Islet of Langerhans (tissue), 1 donor: ENCODE measurements at regions not wholly inside any gene's neighbourhood (a gene's known extent, or its start where the extent isn't known, plus 50 kb on each side); places are given as distances from the start of the nearest gene placed in this dataset.

ENCODE experiments used
- FAIRE-seq: peaks from one replicate; lab custom pipeline; 2011; peaks lifted over from hg19 to GRCh38; lab: Jason Lieb, UNC

DNA sequence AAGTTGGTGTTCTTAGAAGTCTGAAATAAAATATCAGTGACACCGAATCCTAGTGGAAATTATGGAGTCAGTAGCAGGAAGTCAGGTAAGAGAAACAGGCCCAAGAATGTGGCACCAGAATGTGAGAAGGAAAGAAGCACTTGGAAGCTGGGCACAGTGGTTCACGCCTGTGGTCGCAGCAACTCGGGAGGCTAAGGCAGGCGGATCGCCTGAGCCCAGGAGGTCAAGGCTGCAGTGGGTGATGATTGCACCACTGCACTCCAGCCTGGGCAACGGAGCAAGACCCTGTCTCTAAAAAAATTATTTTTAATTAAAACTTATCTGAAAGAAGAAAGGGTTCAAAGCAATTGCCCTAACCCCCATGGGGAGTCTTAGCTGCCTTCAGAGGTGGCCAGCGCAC lies 268.3 kb upstream of the SALL3 start:
- no peak for FAIRE-seq

DNA sequence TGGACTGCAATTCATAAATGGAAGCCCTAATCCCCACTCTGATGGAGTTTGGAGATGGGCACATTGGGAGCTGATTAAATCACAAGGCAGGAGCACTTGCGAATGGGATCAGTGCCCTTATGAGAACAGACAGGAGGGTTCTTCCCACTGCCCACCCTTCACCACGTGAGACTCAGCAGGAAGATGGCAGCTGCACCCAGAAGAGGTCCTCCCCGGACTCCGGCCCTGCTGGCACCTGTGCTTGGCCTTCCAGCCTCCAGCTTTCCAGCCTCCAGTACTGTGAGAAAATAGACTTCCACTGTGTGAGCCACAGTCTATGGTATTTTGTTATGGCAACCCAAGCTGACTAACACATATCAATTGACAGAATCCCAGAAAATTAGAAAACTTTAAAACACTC lies 267.6 kb upstream of the SALL3 start:
- no peak for FAIRE-seq

DNA sequence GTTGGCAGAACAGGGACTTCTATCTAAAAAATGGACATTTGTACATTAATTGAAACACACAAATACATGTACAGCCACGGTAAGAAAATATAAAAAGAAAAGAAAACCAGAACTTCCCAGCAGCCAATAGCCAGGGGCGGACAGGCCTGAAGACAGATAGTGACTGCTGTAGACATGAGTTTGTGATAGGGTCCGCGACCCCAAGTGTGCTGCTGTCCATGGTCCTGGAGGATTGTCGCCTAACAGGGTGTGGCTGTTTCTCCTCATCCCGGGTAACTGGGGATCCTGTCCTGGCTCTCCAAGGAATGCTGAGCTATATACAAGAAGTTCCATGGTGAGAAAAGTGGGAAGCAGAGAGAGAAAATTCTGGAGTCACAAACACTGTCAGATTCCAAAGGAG lies 266.5 kb upstream of the SALL3 start:
- FAIRE-seq = no peak

DNA sequence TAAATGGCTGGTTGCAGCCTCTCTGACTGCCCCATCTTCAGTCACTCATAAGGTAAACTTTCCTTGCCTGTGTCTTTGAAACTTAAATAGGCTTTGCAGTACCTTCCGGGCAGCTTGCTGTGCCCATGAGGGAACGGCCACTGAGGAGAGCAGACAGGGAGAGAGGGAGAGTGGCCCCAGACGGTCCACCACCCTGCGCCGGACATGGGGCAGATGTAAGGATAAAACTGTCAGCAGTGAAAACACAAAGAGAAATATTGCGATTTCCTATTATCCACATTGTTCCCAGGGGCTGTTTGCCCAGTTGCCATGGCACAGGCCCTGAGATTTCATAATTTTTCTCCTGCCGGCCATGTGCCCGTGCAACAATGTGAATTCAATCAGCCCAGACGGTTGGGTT lies 265.9 kb upstream of the SALL3 start:
- no peak for FAIRE-seq

DNA sequence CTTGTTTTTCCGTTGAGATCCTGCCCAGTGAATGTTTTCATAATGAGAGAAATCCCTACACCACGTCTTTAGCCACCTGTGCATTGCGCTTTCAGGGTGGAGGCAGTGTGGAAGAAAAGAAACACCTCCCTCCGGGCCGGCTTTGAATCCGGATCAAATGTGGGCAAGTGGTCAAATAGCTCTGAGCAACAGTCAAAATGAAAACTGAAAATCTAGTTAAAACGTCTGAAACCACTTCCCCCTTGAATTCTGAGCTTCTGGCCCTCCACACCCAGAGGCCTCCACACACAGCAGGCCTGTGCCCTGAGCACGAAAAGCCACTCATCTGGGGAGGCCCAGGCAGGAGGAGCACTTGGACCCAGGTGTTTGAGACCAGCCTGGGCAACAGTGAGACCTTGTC lies 263.6 kb upstream of the SALL3 start:
- no peak for FAIRE-seq

DNA sequence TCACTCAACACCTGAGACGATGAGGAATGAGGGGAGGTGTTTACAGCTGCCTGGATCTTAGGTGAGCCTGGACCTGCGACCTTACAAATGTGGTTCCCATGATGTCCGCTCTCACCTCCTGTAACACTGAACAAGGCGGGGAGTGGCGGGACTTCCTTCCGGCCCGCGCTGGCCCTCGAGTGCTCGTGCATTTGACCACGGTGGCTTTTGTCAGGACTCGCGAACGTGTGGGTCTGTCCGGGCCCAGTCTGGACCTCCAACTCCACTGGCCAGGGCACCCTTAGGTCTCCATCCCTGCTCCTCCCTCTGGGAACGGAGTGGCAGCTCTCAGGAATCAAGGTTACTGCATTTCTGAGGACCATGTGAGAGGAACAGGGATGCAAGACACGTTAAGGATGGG lies 263.0 kb upstream of the SALL3 start:
- FAIRE-seq = no peak

DNA sequence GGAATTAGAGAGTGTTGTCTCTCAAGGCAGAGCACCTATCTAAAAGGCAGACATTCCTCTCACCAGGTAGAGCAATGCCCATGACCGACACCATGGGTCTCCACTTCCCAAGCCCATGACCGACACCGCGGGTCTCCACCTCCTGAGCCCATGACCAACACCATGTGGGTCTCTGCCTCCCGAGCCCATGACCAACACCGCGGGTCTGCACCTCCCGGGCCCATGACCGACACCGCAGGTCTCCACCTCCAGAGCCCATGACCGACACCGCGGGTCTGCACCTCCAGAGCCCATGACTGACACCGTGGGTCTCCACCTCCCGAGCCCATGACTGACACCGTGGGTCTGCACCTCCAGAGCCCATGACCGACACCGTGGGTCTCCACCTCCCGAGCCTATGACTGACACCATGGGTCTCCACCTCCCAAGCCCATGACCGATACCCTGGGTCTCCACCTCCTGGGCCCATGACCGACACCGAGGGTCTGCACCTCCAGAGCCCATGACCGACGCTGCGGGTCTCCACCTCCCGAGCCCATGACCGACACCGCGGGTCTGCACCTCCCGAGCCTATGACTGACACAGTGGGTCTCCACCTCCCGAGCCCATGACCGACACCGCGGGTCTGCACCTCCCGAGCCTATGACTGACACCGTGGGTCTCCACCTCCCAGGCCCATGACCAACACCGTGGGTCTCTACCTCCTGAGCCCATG lies 262.4 kb upstream of the SALL3 start:
- no peak for FAIRE-seq

DNA sequence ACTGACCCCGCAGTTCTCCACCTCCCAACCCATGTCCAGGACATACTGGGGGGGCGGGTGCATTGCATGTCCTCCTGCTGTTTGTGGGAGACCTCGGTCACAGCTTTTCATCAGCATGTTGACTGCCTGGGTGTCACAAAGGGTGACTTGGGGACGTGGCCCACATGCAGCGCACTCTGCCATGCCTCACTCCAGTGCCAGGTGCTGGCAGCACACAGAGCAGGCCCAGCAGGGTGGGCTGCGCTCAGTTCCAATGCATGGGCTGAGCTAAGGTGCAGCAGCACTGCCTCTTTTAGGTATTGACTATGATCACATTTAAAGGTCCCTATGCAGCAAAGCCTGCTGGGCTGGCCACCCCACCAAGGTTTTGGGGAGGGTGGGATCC lies 261.9 kb upstream of the SALL3 start:
- no peak for FAIRE-seq

DNA sequence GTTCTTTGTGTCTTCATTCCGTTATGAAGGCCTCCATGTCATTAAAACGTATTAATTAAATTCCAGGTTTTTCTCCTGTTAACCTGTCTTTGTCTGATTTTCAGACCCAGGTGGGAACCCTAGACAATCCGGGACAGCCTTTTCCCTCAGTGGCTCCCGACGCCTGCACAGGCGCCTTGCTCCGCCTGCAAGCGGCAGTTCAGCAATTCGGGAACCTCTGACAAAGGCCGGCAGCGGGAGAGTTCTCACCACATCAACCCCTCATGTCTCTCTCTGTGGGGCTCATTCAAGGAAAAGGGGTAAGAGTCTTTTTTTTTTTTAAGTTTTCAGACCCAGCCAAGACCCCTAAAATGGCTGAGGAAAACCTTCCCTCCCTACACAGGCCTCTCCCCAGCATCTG lies 259.8 kb upstream of the SALL3 start:
- no peak for FAIRE-seq

DNA sequence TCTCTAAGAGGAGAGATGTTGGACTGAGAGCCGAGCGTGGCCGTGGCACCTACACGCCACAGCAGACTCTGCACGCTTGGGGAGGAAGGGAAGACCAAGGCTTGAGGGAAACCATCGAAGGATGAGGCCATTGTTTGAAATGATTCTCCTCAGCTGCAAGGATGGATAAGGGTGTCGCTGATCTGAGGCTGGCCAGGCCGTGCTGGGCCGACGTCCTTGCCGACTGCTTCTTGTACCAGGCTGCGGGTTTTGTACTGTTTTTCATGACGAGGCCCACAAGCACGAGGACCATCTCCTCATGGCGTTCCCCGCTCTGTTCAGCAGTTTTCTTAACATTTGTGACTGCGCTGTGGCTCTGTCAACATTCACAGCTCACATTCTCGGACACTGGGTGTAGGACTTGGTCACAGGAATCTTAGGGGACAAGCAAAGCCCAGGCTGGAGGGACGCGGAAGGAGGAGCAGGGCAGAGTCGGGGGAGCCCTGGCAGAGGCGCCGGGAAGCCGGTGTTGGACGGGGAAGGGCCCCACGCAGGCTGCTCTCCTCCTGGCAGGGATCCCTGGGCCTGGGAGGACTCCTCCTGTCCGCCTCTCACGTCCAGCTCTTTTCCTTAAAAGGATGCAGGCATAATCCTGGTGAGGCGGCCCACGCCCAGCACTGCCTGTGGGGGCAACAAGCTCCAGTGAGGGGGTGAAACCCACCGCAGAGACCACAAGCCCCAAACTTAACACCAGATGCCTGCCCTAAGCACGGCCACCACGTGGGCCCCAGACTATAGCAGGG lies 259.0 kb upstream of the SALL3 start:
- FAIRE-seq = no peak

DNA sequence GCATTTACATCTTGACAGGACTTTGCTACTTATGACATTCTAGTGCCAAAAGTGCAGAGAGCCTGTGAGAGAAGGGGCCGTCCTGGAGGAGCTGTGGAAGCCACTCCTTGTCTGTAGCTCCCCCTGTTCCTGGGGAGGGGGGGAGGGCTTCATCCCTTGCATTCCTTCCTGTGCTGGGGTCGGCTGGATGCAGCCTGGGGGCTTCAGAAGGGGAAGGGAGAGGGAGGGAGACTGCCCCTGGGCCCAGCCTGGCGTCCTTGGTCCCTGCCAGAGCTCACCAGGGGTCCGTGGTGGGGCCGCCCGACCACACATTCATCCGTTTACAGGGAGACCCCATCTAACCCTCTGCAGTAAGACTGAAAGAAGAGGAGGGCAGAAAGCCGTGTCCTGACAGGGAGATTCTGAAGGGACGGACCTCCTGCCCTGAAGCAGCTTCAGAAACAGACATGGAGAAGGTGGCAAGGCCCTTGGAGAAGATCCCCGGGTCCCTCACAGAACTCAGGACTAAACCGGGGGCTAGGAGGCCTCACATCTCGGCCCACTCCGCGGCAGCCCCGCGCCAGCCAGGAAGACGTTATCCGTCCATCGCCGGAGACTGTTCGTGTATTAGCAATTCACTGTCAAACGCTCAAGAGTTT lies 258.3 kb upstream of the SALL3 start:
- no peak for FAIRE-seq

DNA sequence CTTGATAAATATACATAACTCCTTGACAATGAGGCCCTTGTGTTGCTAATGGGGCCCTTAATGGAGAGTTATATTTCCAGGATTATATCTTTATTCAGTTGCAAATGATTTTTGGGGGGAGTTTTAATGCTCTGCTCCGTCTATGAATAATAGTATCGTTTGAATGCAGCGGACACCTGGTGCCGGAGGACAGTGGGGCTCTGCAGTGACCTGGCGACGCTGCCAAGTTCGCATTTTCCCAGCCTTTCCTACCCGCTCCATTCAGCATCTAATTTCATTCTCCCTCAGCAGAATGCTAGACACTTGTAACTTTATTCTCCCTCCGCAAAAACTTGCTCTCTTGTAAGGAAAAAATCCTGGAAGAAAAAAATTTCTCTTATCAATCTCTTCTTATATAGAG lies 257.6 kb upstream of the SALL3 start:
- FAIRE-seq = no peak

DNA sequence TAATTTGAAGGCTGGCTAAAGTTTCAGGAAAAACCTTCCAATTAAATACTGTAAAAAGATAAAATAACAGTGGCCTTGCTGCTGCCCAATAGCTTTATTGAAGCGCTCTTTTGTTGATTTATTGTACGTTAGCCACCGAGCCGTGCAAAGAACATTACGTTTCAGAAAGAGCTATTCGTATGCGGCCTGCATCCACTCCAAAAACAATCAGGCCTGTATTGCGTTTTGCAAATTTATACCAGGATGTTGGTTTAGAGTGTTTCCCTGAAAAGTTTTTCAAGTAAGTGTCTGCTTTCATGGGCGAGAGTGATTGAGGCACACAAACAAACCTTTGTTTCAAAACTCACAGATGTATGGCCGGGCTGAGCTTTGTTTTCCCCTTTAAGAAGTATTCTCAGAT lies 257.2 kb upstream of the SALL3 start:
- no peak for FAIRE-seq

DNA sequence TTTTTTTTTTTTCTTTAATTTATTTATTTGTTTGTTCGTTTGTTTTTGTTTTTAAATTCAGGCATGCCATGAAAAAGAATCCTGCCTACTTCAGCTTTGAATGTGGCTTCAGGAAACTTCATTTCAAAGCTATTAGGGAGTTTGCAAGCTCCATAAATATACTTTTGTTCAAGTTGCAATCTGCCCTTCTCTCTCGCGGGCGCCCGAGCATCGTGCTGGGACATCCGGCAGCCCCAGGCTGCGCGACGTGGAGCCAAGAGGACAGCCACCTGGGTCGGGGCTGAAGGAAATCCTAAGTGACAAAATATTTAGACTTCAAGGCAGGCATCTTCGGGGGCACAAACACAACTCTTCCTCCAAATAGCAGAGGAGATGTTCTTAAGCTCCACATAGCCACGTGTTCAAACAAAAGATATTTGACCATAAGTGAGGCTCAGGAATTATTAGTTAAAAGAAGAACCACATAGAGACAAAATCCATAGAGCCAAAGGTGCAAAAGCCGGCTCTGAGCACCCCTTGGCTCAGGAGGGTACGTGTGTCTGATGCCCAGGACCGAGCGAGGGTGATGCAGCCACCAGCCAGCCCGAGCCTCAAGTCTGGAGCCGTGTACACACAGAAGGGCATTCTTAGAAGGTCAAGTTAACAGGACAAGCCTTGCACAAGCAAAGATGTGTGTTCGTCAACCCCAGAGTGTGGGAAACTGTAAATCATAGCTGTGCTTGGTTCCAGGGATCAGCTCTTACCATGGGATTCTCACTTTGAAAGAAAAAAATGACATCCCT lies 256.5 kb upstream of the SALL3 start:
- FAIRE-seq = no peak

DNA sequence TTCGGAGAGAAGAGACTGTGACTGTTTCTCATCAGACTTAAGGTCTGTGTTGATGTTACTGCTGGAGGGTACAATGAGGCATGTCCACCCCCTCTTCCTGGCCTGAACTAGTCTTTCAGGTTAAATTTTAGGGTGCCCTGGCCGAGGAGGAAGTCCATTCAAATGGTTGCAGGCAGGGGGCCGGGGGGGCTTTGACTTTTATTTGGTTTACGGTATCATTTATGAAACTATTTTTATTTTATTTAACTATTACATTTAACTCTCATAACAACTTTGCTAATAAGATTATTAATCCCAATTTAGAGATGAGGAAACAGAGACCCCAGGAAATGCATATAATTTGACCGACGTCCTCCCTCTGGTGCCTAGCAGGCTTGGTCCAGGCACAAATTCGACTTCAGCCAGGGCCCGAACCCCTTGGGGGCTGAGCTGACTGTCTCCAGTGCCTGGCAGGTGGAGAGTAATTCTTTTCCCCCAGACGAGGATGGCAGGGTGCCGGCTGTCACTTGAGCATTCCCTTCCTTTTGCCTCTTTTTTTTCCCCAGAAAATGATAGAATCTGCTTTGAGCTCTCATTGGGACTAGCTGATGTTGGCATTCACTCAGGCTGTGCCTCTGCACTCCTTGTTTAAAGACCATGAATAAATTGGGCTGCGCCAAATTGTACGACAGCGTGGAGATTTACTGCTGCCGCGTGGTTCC lies 255.3 kb upstream of the SALL3 start:
- no peak for FAIRE-seq

DNA sequence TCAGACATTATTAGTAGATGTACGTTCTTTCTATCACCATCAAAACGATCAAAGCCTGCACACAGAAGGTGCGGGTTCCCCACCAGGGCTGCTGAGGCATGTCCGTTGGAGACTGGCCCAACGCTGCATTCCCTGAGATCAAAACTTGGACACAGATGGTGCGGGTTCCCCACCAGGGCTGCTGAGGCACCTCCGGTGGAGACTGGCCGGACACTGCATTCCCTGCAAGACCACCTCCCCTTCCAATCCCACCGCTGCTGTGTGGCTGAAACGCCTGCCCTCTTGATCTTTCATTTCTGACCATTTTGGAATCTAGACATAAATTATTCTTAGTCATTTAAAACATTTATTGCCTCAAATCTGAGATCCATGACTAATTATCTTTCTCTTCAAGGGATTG lies 254.2 kb upstream of the SALL3 start:
- no peak for FAIRE-seq

DNA sequence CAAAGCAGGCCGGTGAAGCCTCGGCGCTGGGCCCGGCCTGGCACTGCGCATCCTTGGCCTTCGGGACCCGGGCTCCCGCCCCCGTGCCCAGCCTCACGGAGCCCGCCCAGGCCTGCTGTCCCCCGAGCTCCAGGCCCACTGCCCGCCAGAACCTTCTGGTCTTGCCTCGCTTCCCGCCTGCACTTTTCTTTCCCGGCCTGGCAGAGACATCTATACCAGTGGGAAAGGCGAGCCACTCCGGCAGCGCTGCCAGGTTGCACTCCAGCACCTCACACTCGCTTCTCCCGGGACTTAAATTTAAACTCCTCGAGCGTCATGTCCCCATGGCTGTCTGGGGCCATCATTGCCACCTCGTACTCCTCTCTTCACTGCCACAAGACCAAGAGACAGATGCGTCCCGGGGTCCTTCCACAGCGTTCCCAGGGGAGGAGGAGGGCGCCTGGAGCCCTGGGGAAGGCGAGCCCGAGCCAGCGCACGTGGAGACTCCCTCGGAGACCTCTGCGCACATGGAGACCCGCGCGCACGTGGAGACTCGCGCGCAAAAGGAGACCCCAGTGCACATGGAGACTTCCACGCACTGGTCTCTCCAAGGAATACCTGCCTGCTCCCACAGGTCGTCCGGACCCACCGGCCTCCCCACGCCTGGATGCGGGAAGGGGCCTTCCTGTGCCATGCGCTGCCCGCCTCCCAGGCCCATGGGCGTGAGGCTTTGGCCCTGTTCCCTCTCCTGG lies 253.1 kb upstream of the SALL3 start:
- no peak for FAIRE-seq

DNA sequence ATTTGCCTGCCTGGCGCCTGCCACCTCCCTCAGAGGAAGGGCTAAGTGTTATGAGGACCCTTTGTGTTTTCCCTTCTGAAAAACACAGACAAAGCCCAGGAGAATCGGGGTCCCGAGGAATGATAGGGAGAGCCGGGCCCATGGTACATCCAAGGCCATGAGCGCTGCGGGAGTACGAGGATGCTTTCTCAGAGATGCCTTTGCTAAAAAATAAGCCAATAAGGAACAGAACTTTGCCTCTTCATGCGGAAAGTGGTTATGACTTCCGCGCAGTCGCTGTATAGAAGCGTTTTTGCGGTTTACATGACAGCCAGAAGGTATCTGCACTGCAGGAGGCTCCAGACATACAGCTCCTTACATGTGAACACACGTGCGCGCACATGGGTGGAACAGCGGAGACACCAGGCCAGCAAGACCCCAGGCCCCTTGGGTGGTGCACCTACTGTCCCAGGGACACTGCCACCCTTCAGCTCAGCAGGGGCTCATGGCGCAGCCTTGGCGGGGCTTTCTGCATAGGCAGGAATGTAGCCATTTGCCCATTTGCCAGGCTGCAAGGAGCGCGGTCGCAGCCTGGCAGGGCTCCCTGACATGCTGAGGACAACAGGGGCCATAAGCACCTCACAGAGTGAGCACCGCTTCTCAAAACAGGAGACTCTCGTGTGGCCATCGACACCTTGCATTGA lies 252.4 kb upstream of the SALL3 start:
- FAIRE-seq = no peak

DNA sequence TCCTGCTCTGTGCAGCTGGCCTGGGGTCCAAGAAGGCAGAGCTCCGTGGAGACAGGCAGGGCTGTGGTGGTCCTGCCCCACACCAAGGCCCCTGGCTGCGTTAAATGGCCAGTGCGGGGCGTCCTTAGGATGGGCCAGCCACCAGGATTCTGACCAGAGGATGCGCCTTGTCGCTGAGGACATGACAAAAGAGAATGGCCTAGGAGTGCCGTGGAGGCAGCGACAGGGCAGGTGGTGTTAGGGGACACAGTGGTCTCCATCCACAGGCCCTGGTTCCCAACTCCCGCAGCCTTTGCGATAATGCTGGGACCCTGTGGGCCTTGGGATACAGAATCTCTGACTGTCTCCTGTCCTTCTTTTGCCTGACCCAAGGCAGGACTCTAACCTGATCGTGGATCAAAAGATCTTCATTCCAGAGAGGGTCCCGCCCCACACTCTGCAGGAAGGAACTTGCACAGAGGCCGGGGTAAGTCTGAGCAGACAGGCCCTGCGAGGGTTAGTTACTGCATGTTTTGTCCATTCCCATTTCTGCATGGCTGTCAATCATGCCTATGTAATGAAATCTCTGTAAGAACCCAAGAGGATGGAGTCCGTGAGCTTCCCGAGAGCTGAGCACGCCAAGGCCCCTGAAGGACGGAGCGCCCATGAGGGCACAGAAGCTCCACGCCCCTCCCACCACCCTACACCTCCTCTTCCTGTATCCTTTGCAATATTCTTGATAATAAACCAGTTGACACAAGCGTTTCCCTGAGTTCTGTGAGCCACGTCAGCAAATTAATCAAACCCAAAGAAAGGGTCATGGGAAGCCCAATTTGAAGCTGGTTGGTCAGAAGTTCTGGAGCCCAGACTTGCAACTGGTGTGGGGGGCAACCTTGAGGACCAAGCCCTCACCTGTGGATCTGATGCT lies 251.5 kb upstream of the SALL3 start:
- FAIRE-seq = no peak
